ENCODE measurements at regions not wholly inside any gene's neighbourhood (a gene's known extent, or its start where the extent isn't known, plus 50 kb on each side); places are given as distances from the start of the nearest gene placed in this dataset.

- in situ Hi-C loops (cut with HindIII; ENCODE audit: low sequenced_read_pairs) = no loop called here
- no peak for DNase-seq (ENCODE audit: low read depth)
Observed at GRCh38 chr1:233435622-233436021, 108.1 kb downstream of the MAP3K21 start.

GRCh38 chr1:233439721-233440120, 112.2 kb downstream of the MAP3K21 start:
- DNase-seq (ENCODE audit: low read depth) = peak; percentile 49
- in situ Hi-C loops (cut with HindIII; ENCODE audit: low sequenced_read_pairs) = no loop called here
- no peak overlapping the region for H3K4me3 ChIP-seq (ENCODE audit: low read depth, low read length)
- no peak for TF ChIP-seq CTCF (IDR thresholded peaks at IDR 0.05; ENCODE audit: low read depth, low read length, missing control alignments)

More at GRCh38 chr1:233435622-233436021, 108.1 kb downstream of the MAP3K21 start:
- H3K4me3 ChIP-seq (ENCODE audit: low read depth, low read length) = no peak overlapping the region
- no peak for TF ChIP-seq CTCF (IDR thresholded peaks at IDR 0.05; ENCODE audit: low read depth, low read length, missing control alignments)

GRCh38 chr1:233440951-233441401, 113.5 kb downstream of the MAP3K21 start:
- no peak overlapping the region for H3K4me3 ChIP-seq (ENCODE audit: low read depth, low read length)
- in situ Hi-C loops (cut with HindIII; ENCODE audit: low sequenced_read_pairs) = no loop called here
- DNase-seq (ENCODE audit: low read depth) = peak; percentile 72
- peak; percentile 70 for TF ChIP-seq CTCF (IDR thresholded peaks at IDR 0.05; ENCODE audit: low read depth, low read length, missing control alignments)

GRCh38 chr1:233442026-233442780, 114.7 kb downstream of the MAP3K21 start:
- no peak overlapping the region for H3K4me3 ChIP-seq (ENCODE audit: low read depth, low read length)
- no peak for TF ChIP-seq CTCF (IDR thresholded peaks at IDR 0.05; ENCODE audit: low read depth, low read length, missing control alignments)
- DNase-seq (ENCODE audit: low read depth) = no peak
- in situ Hi-C loops (cut with HindIII; ENCODE audit: low sequenced_read_pairs) = no loop called here

- DNase-seq (ENCODE audit: low read depth) = peak; percentile 31
- in situ Hi-C loops (cut with HindIII; ENCODE audit: low sequenced_read_pairs) = no loop called here
- H3K4me3 ChIP-seq (ENCODE audit: low read depth, low read length) = no peak overlapping the region
- TF ChIP-seq CTCF (IDR thresholded peaks at IDR 0.05; ENCODE audit: low read depth, low read length, missing control alignments) = no peak
Observed at GRCh38 chr1:233443040-233443760, 115.7 kb downstream of the MAP3K21 start.

- DNase-seq (ENCODE audit: low read depth) = no peak
- H3K4me3 ChIP-seq (ENCODE audit: low read depth, low read length) = no peak overlapping the region
- in situ Hi-C loops (cut with HindIII; ENCODE audit: low sequenced_read_pairs) = no loop called here
- no peak for TF ChIP-seq CTCF (IDR thresholded peaks at IDR 0.05; ENCODE audit: low read depth, low read length, missing control alignments)
Observed at GRCh38 chr1:233444484-233444883, 117.0 kb downstream of the MAP3K21 start.
